ENCODE measurements at regions not wholly inside any gene's neighbourhood (a gene's known extent, or its start where the extent isn't known, plus 50 kb on each side); places are given as distances from the start of the nearest gene placed in this dataset.
"Not testable (repeated sequence)": the region's sequence is repeated elsewhere in the genome, so short reads cannot be mapped to it uniquely, and the experiment has no call there.

DNA sequence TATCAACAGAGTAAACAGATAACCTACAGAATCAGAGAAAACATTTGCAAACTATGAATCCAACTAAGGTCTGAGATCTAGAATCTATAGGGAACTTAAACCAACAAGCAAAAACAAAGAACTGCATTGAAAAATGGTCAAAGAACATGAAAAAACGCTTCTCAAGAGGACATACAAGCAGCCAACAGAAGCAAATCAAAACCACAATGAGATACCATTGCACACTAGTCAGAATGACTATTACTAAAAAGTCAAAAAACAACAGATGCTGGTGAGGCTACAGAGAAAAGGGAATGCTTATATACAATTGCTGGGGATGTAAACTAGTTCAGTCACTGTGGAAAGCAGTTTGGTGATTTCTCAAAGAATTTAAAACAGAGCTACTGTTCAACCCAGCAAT, 255.7 kb downstream of the TMEM47 start:
- DNase-seq = no peak

DNA sequence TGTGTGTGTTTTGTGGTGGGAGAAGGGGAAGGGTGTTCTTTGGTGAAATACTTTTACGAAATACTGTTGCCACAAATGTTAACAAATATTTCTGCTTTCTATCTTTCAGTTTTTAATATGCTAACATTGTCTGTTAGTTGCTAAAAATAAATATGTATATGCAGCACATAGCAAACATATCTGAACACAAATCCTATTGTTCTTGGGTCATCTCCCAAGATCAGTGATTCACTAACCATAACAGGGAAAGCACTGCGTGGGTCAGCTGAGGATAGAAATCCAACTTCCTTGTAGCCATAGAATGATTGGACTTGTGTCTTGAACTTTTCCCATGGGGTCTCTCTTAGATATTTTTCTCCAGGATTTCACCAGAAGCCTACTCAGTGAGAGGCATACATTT, 250.3 kb upstream of the FAM47A start:
- no peak for DNase-seq

DNA sequence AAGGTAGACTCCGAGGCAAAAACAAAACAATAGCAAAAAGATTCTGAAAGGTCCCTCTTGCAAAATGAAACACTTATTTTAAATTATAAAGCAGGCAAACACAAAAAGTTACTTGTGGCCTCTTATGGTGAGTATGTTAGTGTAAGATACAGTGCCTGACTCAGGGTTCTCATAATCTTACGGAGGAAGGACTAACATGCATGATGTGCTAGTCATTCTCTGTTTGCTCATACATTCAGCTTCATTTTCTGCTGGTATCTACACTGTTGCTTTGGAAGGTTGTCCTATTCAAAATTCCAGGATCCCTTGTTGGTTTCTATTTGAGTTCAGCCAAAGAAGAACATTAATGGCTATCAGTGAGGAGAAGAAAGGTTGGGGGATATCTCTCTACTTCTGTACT, 249.1 kb upstream of the FAM47A start:
- no peak for DNase-seq

DNA sequence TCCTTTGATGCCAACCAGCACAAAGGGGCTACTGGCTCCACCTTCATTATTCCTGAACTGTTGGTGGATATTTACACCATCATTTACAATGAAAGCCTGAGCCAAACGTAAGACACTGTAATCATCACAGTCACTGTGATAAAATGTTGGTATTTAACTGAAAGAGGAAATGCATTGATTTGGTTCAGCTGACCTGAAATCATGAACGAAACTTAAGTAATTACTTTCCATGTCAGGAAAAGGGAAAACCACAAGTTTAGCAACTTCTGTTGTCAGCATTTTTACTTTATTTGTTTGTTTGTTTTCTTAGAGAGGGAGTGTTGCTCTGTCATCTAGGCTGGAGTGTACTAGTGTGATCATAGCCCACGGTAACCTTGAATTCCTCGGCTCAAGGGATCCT, 247.8 kb upstream of the FAM47A start:
- no peak for DNase-seq

DNA sequence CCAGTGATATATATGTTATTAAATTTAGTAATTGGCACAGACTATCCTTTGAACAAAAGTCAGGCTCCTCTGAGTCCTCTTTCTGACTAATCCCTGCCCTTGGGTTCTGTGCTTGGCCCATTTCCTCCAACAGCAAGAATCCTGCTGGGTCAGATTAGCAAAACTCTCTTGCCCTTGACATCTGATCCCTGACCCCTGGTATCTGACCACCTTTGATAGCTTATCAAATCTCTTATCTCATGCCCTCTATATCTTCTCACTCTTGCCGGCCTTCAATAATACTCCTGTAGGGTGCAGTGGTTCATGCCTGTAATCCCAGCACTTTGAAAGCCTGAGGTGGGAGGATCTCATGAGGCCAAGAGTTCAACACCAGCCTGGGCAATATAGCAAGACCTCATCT, 245.5 kb upstream of the FAM47A start:
- DNase-seq = no peak

DNA sequence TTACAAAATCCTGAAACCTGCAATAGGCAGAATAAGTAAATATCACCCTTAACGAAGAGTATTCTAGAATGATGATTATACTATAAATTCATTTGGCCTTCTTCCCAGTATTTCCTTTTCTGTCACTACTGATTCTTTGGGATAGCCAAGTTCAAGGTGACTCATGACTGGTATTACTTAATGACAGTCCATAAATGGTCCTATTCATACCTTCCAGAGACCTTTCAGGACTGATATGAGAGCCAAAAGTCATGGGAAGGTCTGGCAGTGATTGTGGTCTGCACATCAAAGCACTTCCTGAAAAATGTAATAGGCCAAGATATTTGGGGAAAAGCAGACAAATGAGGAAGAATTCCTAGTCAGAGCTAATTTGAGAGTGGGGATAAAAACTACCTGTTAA, 239.6 kb upstream of the FAM47A start:
- no peak for DNase-seq

DNA sequence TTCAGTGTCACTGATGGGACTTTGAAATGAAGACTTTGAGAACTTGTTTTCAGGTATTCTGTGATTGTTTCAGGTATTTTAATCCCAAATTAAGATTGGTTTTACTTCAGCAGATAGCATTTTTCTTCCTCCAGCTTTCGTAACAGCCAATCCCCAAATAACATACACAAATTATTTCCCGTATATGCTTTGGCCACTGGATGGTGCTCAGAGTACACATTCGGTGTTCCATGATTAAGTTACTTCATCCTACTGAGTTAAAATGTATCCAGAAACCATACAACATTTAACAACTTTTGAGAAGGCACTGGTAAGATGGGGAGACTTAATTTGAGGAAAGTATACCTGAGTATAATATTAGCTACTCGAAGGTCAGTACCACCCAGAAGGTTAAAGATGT, 233.4 kb upstream of the FAM47A start:
- peak; percentile 13 for DNase-seq

DNA sequence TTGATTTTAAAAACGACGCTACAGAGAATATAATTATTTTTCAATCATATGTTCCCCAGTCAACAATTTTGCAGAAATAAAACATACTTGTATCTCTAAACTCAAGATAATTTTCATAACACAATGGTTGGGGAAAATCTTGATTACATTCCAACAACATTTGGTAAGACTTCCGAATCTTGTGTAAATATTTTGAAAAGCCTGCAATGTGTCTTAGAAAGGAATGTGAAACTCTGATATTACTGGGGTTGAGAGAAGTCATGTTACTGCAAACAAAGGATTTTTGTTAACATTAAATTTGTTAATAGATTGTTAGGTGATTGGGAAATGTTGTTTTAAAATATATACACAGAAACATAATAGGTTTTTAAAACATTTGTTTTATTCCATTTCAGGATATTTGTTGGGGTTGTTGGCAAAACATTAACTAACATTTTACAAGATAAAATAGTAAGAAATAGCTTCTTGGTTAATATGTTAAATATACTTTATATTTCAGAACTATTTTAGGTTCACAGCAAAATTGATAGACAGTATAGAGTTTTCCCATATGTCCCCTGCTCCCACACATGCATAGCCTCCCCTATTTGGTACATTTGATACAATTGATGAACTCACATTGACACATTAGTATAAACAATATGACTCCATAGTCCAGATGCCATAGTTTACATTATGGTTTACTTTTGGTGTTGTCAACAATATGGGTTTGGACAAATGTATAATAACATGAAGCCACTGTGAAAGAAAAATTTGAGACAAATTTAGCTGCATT, 218.6 kb upstream of the FAM47A start:
- DNase-seq = no peak

DNA sequence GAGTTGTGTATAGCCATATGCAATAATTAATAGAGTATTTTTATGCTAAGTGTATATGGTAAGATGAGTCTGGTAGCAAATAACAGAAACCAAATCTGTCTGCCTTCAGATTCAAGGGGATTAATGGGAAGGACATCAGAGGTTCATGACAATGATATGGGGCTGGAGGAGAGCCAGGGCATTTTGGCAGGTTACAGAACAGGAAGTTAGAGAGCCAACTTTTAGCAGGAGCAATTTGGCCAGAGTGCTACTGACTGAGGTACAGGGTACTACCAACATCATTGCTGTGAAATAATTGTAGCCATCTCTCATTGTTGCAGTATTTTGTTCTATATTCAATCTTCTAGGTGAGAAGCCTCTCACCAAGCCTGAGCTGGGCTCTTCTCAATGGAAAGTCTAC, 210.9 kb upstream of the FAM47A start:
- no peak for DNase-seq

DNA sequence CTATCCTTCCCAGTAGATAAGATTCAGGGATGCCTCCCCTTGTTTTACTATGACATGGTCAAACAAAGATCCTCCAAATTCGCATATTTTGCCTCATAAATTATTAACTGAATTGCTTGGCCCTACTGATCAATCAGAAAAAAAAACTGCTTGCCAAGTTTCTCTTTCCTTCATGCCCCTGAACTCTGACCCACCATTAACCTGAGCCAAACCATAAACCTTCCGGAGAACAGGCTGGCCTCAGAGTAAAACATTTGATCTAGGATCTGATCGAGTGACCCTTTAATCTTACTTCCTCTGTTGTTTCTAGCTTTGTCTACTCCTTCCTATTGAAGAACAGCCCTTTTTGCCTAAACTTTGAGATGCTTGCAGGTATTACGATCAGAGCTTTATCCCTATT, 209.7 kb upstream of the FAM47A start:
- DNase-seq = no peak

DNA sequence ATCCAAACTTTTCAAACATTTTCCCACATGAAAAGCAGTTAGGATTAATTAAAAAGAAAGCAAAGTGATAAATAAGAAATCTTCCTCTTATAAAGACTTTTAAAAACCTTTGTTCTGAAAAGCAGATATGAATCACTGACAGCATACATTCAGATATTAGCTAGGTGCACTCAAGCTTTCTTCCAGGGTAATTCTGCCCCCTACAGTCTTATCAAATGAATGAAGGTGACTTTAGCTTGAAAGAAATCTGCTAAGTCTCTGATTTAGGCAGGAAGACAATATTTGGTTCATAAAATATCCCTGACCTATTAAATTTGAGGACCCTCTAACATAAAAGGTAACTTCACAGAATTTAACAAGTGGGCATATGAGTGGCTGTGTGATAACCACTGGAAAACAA, 209.1 kb upstream of the FAM47A start:
- DNase-seq = peak; percentile 47

DNA sequence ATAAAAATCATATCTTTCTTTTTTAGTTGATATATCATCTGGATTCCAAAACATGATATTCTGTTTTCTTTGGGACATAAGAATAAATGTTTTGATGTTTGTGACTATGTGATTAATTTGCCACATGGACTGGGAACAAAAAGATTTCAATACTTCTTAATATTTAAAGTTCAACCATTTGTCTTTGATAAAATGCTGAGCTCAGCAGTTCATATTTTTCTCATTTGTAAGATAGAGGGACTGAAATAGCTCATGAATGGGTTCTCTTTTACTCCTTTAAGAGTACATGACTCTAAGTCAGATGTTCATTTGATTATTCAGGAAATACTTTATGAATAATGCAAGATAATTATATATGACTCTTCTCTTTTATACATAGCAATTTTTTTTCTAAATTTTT, 205.9 kb upstream of the FAM47A start:
- no peak for DNase-seq

DNA sequence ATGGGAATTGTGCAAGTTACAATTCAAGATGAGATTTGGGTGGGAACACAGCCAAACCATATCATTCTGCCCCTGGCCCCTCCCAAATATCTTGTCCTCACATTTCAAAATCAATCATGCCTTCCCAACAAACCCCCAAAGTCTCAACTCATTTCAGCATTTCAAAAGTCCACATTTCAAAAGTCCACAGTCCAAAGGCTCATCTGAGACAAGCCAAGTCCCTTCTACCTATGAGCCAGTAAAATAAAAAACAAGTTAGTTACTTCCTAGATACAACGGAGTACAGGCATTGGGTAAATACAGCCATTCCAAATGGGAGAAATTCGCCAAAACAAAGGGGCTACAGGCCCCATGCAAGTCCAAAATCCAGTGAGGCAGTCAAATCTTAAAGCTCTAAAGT, 203.3 kb upstream of the FAM47A start:
- DNase-seq = not testable (repeated sequence)

DNA sequence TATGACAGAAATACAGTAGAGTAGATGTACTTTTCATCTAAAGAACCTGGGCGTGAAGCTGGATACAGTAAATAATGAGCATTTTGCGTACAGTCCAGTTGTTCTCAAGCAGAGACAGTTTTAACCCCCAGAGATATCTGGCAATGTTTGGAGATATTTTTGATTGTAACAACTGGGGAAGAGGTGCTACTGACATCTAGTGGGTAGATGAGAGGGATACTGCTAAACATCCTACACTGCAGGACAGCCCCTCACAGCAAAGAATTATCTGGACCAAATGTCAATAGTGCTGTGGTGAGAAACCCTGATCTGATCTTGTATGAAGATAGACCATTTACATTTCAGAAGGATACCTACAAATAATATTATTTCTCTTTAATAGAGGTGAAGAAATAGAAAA, 200.2 kb upstream of the FAM47A start:
- DNase-seq = peak; percentile 61

DNA sequence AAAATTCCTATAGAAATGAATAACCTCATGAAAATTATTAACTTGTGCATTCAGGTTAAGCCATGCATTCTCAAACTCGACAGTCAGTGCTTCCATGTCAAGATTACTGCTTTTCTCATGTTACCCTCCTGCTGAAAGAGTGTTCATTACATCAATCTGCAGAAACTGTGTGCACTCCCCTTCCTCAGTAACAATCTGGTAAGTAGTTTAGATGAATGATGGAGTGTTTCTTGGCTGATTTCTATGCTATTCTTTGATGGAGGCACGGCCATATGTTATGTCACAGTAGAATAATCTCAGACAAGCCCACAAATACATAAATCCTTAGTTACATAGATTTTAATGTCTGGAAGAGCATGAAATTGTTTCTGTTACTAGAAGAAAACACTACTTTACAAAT, 193.3 kb upstream of the FAM47A start:
- peak; percentile 7 for DNase-seq

DNA sequence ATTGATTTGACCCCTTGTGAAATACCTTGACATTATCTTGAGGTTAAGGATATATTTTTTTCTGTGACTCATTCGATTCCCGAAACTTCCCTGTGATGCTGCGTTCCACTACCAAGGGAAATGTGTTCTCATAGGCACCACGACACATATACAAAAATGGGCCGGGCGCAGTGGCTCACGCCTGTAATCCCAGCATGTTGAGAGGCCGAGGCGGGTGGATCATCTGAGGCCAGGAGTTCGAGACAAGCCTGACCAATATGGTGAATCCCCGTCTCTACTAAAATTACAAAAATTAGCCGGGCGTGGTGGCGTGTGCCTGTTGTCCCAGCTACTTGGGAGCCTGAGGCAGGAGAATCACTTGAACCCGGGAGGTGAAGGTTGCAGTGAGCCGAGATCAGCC, 188.3 kb upstream of the FAM47A start:
- not testable (repeated sequence) for DNase-seq

DNA sequence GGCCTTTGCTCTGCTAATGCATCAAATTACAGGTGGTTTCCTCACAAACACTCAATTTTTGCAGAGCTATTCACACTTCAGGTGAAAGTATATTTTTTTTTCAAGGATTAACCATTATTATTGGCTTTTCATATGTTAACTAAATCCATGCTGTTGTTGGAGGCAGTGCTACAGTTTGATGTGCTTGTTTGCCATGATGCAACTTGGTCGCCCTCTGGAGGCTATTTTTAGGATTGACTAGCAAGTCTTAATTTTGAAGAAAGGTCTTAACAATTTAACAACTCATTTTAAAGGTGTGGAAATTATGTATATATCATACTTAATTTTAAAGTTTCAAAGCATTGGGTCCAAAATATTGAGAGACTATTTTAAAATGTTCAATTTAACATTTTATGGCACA, 168.8 kb upstream of the FAM47A start:
- DNase-seq = peak; percentile 64

DNA sequence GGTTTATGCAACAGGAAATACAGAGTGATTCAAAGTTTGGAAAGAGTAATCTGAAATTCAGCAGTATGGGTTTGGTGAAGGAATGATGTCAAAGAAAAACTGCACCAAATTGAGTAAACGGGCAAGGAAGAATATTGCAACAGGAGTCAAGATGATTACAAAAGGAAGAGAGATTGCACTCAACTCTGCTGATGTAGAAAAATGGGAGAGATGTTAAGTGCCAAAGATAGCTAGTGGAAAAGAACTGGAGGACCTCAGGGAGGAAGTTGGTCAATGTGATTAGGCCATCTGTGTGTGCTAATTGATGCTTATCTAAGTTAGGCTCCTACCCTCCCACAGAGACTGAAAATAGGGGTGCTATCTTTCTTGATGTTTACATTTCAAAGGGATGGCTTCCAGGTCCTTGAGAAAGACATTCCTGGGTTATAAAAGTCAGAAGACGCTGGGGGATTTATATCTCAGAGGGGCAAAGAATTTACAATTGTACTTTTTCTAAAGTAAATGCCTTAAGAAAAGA, 167.4 kb upstream of the FAM47A start:
- peak; percentile 4 for DNase-seq

DNA sequence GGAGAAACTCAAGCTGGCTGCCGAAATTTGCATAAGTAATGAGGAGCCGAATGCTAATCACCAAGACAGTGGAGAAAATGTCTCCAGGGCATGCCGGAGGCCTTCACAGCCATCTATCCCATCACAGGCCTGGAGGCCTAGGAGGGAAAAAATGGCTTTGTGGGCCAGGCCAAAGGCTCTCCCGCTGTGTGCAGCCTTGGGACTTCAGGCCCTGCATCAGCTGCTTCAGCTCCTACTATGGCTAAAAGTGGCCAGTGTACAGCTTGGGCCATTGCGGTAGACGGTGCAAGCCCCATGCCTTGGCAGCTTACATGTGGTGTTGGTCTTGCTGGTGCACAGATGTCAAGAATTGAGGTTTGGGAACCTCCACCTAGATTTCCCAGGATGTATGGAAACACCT, 162.6 kb upstream of the FAM47A start:
- no peak for DNase-seq

DNA sequence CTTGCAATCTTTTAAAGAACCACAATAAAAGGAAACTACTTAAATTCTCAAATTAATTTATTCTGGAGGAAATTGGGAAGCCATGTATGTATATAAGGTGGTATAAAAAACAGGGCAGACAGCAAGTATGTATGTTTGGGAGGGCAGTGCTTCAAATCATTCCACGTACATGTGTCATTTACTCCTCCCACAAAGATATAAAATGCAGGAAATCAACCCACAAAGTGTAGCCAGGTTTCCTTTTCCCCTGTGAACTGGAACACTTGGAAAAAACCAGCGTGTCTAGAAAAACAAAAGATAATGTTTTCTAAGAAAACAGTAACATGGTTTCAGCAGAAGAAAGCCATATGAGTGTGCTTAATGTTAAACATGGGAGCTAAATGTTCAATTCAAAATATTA, 156.7 kb upstream of the FAM47A start:
- no peak for DNase-seq

DNA sequence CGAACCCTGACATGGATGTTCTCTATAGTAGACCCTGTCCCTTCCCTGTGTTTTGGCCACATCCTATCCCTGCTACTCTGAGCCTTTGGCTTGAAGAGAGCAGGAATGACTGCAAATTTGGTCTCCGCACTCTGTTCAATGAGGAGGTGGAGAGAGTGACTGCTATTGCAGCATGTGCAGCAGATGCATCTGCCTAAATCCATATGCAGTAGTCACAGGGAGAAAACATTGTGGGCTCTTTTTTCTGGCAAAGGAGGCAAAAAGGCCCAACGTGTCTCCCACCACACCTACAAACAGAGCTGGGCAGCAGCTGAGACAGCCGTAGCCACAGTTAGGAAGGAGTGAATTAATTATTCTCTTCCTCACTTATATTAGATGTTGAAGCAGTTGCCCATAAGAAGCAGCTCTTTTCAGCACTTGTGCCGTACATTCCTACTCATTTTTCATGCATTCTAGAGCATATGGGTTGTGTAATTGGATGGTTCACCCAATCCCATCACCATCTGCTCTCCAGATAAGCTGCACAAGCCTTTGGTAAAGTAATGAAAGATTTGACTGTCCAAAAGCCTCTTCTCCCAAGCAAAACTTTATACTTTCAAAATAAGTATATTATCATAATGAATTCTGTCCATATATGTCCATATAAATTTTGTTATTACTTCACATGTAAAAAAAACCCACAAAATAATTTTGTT, 147.9 kb upstream of the FAM47A start:
- DNase-seq = peak; percentile 88

DNA sequence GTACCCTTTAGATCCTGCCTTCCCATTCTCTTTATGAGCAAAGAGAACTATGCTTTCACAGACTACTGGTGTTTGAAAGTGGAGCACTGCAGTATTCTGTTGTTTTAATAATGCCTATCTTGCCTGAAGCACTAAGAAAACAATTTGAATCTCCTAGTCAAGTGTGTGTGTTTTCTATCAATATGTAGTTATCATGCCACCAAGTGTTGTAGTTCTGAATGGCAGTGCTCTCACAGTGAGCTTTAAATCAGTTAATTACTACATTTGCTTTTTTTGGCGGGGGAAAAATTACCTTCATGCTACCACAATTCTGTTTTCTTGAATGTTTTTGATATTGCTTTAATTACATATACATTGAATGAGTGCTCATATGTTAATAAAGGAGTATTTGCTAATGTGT, 143.6 kb upstream of the FAM47A start:
- peak; percentile 4 for DNase-seq

DNA sequence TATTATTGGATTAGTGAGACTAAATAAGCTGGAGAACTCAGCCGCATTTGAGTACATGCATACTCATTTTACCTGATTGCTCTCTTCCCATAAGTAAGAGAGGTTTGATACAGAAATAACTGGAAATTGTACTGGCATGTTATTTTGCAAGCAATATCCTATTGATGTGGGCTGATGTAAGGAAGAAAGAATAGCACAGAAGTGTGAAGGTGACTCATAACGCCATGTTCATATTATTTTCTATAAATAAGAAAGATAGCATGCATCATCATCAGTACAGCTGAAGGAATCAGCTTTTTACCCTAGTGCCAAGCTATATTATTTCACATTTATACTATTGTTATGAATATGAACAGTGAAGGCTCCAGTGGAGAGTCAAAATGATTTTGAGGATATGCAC, 138.3 kb upstream of the FAM47A start:
- peak; percentile 0 for DNase-seq

DNA sequence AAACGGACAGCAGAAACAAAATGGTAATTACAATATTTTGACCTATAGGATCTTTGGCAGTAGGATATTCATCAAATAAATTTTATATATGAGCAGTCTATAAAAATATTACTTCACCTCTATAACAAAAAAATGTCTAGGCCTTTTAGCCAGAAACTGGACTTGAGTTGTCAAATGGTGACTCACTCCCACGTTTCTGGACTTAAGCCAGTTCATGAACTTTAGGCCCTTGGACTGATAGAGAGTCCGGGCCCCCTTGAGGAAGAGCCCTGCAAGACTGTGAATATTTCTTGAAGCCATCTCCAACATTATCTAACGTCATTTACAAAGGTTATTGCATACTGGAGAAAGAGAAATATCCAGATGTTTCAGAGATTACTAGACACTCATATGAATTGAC, 106.8 kb upstream of the FAM47A start:
- no peak for DNase-seq

DNA sequence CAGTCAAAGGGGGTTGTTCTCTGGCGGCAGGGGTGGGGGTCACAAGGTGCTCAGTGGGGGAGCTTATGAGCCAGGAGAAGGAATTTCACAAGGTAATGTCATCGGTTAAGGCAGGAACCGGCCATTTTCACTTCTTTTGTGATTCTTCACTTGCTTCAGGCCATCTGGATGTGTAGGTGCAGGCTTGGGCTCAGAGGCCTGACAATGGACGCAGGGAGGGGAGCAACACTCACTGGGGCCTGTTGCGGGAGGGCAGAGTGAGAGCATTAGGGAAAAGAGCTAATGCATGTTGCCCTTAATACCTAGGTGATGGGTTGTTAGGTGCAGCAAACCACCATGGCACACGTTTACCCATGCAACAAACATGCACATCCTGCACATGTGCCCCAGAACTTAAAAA, 98.0 kb upstream of the FAM47A start:
- DNase-seq = not testable (repeated sequence)
